RPMI7951 (cell line): ENCODE measurements at regions not wholly inside any gene's neighbourhood (a gene's known extent, or its start where the extent isn't known, plus 50 kb on each side); places are given as distances from the start of the nearest gene placed in this dataset.
"Not testable (repeated sequence)": the region's sequence is repeated elsewhere in the genome, so short reads cannot be mapped to it uniquely, and the experiment has no call there.

Source experiments
- DNase-seq: peaks from one replicate; pipeline ENCODE4 v3.0.0-alpha.2; 2012; ENCODE audit warnings: low read depth

GRCh38 chr6:128738112-128738511 is 144.8 kb upstream of the LAMA2 start:
- DNase-seq, result no peak

DNA sequence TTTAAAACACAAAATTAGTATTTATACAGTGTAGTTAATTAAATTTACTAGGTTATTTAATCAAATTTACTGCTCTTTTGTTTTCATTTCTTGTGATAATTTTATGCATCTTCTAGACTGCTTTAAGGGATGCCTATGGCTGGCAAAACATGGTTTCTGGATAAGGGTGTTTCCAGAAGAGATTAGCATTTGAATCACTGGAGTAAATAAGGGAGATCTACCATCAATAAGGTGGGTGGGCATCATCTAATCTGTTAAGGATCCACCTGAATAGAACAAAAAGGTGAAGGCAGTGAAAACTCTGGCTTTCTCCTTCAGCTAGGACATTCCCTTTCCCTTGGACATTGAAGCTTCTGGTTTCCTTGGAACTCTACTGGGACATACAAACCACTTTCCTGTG is 146.2 kb upstream of the LAMA2 start:
- DNase-seq, result no peak

DNA sequence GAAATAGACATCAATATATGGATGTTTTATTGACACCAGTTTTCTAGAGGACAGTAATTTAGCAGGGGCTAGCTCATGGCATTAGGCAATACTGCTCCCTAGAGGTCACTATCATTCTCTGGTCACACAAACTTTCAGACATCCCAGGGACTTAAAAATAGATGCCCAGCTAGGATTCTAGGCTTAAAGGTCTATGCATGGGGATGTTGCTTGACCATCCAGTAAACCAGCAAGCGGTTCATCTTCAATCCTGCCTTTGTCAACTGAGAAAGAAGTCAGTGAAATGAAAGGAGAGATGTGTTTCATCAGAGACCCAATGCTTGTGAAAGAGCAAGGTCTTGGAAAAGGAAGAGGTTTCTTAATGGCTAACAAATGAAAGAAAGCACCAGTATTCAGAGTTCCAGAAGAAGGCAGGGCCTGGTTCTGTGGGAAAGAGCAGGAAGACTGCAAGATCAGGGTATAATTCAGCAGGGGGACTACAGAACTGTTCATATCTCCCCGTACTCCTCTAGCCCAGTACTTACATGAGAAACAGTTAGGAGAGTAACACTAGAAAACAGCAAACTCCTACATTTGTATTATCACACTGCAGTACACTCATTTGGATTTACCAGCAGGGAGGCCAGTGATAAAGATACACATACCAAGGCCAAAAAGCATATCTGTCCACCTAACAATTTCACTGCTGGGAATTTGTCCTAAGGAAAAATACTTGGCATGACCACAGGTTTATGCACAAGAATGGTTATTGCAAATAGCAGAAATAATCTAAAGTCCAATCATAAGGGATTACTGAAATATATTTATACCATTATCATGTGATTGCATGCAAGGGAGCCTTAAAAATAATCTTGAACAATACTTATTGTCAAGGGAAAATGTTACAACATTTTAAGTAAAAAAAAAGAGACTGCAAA is 151.4 kb upstream of the LAMA2 start:
- DNase-seq, result peak; percentile 71

- DNase-seq, result no peak
Observed at GRCh38 chr6:128727500-128727899, 155.4 kb upstream of the LAMA2 start.

DNA sequence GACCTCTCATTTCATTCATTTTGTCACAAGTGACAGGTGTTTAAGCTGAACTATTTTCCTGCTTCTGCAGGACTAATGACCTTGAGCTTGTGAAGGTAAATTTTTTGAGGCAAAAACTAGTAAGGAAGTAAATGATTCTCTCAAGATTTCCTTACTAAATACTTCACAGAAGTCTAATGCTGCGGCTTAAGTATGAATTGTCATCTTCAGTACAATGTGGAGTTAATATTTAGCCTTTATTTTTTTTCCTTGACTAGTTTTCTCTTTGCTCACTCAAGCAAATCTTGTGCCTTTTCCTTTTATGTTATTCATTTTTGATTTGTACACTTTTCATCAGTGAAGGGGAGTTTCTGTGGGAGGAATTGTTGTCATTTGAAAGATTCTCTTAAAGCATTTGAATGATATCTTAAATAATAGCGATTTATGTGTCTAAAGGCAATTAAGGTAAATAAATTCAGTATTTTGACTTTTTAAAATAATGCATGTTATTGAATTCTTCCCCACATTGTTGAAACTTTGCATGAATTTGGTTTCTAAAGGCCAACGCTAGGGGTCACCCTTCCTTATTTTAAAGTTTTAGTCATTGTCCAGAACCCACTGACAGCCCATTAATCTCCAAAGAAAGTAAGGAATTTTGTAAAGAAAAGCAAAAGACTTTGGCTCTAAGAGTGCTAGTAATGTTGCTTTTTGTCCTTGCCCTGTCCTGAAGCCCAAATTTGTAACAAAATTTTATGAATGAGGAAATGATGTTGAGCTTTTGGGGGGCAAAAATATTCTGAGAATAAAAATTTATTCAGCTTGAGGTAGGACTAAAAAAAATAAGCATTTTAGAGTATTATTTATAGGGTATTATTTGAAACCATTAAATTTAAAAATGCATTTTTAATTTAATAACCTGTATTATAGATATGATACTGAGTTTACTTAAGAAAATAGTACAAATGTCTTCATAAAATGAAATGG is 157.4 kb upstream of the LAMA2 start:
- peak; percentile 59 for DNase-seq

GRCh38 chr6:128724738-128725137 is 158.2 kb upstream of the LAMA2 start:
- DNase-seq, result no peak

- DNase-seq, result peak; percentile 46
Observed at GRCh38 chr6:128723667-128724066, 159.3 kb upstream of the LAMA2 start.

DNA sequence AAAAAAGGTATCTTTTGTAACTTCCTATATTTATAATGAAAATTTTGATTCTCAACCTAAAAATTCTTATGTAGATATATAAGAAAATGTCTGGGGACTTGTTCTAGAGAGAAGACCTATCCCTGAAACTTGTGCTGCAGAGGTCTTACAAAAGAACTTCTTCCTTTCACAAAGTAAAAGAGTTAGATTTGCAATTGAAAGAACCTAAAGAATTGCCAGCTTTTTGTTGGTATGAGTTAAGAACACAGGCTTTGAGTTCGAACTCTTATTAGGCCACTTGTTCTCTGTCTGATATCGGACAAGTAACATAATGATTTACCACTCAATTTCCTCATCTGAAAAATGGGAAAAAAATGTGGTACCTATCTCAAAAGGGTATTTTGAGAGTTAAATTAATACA is 162.0 kb upstream of the LAMA2 start:
- no peak for DNase-seq

DNA sequence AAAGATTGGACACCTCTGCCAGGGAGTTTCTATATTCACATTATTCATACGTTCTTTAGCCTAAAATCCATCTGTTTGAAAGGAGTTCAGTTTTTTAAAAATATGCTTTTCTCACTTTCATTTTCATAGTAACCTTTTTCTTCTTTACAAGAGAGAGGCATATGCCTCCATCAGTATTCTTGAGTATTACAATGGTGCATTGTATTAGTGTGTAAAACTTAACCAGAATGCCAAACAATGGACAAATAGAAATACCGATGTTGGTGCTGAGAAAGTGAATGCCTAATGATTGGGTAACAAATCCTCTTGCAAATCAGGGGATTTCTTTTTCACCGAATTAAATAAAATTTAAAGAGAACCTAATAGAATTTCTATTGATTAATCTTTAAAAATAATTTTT is 163.2 kb upstream of the LAMA2 start:
- DNase-seq, result no peak

DNA sequence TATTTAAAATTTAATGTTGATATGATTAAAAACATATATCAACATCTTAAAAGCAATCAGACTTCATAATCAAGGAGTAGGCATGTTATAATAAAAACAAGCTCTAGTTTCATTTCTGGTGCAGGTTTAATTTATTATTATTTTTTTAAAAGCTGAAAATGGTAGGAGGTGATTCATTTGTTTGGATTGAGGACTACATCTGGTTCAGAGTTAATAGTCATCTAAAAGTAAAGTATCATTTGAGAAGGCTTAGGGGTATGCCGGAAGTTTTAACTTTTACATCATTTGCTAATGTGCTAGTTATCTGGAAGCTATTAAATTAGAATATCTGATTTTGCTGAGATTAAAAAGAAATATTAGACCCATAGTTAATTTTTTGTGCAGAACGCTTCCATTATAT is 169.5 kb upstream of the LAMA2 start:
- peak; percentile 65 for DNase-seq

DNA sequence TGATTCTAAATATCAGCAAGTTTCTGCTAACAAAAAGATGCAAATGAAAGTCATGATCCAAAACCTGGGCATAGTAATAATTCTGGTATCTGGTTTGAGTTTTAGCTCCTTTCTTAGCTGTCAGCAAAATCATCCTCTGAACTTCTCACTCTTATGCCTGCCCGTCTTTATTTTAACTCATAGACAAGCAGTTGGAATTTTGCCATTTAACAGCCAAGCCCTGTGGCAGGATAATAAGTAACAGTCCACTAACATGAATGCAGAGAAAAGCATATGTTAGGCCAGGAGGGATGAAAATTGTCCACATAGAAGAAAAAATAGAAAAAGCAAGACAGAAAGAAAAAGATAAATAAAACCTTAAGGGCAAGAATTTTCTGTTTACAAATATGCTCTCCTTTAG is 170.0 kb upstream of the LAMA2 start:
- peak; percentile 60 for DNase-seq

- DNase-seq, result no peak
Observed at GRCh38 chr6:128711149-128711548, 171.8 kb upstream of the LAMA2 start.

- DNase-seq, result peak; percentile 35
Observed at GRCh38 chr6:128710315-128710714, 172.6 kb upstream of the LAMA2 start.

DNA sequence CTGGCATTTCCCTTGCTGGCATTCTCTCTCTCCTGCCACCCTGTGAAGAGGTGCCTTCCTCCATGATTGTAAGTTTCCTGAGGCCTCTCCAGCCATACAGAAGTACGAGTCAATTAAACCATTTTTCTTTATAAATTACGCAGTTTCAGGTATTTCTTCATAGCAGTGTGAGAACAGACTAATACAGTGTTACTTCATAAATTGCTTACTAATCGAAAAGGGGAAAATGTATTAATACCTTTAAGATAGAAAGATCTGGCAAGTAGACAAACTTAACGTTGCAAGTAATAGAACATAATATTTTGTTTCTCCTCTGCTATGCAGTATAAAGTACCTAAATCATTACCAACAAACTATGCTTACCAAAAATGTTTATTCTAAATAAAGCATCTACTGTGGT is 178.3 kb upstream of the LAMA2 start:
- no peak for DNase-seq

DNA sequence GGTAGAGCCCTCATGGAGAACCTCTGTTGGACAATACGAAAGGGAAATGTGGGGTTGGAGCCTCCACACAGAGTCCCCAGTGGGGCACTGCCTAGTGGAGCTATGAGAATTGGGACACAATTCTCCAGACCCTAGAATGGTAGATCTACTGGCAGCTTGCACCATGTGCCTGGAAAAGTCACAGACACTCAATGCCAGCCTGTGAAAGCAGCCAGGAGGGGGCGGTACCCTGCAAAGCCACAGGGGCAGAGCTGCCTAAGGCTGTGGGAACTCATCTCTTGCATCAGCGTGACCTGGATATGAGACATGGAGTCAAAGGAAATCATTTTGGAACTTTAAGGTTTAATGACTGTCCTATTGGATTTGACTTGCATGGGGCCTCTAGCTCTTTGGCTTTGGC is 179.1 kb upstream of the LAMA2 start:
- DNase-seq, result not testable (repeated sequence)

DNA sequence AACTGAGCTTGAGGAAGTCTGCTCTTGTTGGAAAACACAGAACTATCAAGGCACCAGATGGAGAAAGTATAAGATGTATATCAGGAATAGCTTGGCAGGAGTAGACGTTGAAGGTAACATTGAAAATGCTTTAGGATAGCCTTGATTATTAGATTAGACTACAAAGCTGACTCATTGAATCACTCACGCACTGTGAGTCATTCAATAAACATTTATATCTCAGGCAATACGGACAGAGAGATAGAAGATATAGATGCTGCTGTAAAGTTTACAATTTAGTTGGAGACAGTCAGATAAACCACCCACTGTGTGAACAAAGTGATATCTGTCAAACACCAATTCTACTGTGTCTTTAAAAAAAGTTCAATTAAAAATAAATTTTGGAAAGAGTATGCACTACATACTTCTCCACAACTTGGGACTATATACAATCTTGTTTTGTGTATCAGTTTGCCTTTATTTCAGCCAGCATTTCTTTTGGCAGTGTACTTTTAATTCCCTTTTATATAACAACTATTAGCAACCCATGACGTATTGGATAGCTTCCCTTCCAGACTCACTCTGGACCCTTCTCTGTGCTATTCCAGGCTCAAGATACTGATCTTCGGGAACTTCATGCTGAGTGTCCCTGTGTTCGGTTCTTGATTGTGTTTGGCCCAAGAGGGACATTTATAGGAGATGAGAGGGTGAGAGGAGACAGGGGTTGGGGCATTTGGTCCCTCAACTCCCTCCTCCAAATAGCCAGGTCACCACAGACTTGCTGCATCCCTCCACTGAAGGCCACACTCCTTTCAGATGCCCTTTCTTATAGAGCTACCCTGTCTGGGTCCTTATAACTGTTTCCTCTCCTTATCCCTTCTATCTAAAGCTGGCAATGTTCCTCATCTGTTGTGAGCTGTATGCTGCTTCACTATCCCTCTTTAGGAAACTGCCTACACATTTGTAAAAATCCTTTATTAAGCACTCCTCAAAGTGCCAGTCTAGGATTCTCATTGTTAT is 176.6 kb upstream of the PTPRK start:
- peak; percentile 92 for DNase-seq

- DNase-seq, result no peak
Observed at GRCh38 chr6:128694303-128695009, 174.1 kb upstream of the PTPRK start.

GRCh38 chr6:128690063-128690462 is 169.7 kb upstream of the PTPRK start:
- no peak for DNase-seq

GRCh38 chr6:128686084-128686483 is 165.7 kb upstream of the PTPRK start:
- no peak for DNase-seq

DNA sequence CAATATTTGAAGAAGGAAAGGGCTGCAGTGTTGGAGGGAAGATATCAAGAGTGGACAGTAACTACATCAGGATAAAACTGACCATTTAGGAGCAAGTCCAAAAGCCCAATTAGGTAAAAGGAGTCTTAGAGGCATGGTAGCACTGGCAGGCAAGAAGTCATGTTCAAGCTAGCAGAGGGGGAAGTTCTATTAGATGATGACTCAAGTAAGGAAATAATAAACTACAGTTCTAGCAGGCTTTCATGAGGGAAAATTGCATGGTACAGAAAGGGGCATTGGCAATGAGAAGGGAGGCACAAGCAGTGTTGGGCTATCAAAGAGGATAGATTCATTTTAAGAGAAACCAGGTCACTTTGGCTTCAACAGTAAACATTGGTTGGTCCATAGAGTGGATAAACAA is 156.1 kb upstream of the PTPRK start:
- no peak for DNase-seq

DNA sequence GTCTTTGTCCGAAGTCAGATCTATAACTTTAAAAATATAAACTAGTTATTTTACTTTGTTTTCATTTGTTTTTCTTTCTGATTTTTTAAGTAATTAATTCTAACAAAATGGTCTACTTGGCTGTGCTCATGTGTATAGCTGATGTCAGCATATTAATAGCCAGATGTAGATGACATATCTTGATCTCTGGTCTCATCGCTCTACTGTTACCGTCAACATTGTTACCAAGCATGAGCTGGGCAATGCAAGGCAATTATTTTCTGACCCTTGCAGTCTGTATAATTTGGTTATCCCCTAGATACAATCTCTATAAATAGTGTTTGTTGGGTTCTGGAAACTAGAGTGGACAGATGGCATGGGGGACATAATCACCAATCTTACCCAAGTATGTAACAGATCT is 151.6 kb upstream of the PTPRK start:
- no peak for DNase-seq
